GM23338 (cell line): ENCODE measurements at regions not wholly inside any gene's neighbourhood (a gene's known extent, or its start where the extent isn't known, plus 50 kb on each side); places are given as distances from the start of the nearest gene placed in this dataset.
A peak's percentile ranks its signal among the peaks of the same experiment; 100 is the strongest.

Source experiments
- ATAC-seq: fragments of 200-7000 bp; cut with Tn5 transposase; 3 replicates; pipeline ENCODE4 v1.9.1; 2020
- DNase-seq: peaks from one replicate; pipeline ENCODE4 v3.0.0-alpha.2; 2015; ENCODE audit warnings: low spot score
- H2AFZ ChIP-seq: fragments of 200-600 bp; sonication (generic); 2 replicates; pipeline ENCODE4 v1.8.0; 2016; ENCODE audit warnings: antibody characterized with exemption, mild to moderate bottlenecking, moderate library complexity
- H3F3A ChIP-seq: fragments of 200-600 bp; sonication (generic); replicated peaks from 2 replicates; pipeline ENCODE4 v1.8.0; 2017; ENCODE audit warnings: antibody characterized with exemption, mixed run types, low read depth
- H3K27ac ChIP-seq: fragments of 200-600 bp; sonication (generic); 2 replicates; pipeline ENCODE4 v1.6.1; 2016; ENCODE audit warnings: low read depth
- H3K27me3 ChIP-seq: fragments of 200-600 bp; sonication (generic); 2 replicates; pipeline ENCODE4 v1.8.0; 2016; ENCODE audit warnings: mild to moderate bottlenecking, mixed run types, moderate library complexity; ENCODE audit not compliant: insufficient read depth
- H3K36me3 ChIP-seq: fragments of 200-600 bp; sonication (generic); 2 replicates; pipeline ENCODE4 v1.8.0; 2016; ENCODE audit warnings: mild to moderate bottlenecking; ENCODE audit not compliant: insufficient read depth
- H3K4me1 ChIP-seq: fragments of 200-600 bp; sonication (generic); 2 replicates; pipeline ENCODE4 v1.8.0; 2016; ENCODE audit warnings: mild to moderate bottlenecking, moderate library complexity; ENCODE audit not compliant: insufficient read depth
- H3K4me2 ChIP-seq: fragments of 200-600 bp; sonication (generic); 2 replicates; pipeline ENCODE4 v1.7.1; 2017; ENCODE audit warnings: mixed run types
- H3K4me3 ChIP-seq: fragments of 200-600 bp; sonication (generic); 2 replicates; pipeline ENCODE4 v1.6.1; 2016; ENCODE audit warnings: mixed run types
- H3K79me2 ChIP-seq: fragments of 200-600 bp; sonication (generic); replicated peaks from 2 replicates; pipeline ENCODE4 v1.8.0; 2017; ENCODE audit warnings: mild to moderate bottlenecking; ENCODE audit not compliant: insufficient read depth
- H3K9me2 ChIP-seq: fragments of 200-600 bp; sonication (generic); 2 replicates; pipeline ENCODE4 v1.8.0; 2017; ENCODE audit not compliant: insufficient read depth
- H4K20me1 ChIP-seq: fragments of 200-600 bp; sonication (generic); replicated peaks from 2 replicates; pipeline ENCODE4 v1.8.0; 2017; ENCODE audit warnings: mild to moderate bottlenecking; ENCODE audit not compliant: insufficient read depth
- H3K27ac Mint-ChIP-seq: 2 replicates; pipeline ENCODE4 v1.8.0; 2020; ENCODE audit warnings: inconsistent platforms, mild to moderate bottlenecking, moderate library complexity, mixed read lengths
- H3K27me3 Mint-ChIP-seq: 3 replicates; pipeline ENCODE4 v1.8.0; 2022; ENCODE audit warnings: low read depth, mild to moderate bottlenecking, moderate library complexity, mixed read lengths, inconsistent platforms; ENCODE audit not compliant: insufficient read depth, poor library complexity
- H3K36me3 Mint-ChIP-seq: 3 replicates; pipeline ENCODE4 v1.8.0; 2021; ENCODE audit warnings: low read depth, mild to moderate bottlenecking, inconsistent platforms, moderate library complexity, mixed read lengths
- H3K4me1 Mint-ChIP-seq: 3 replicates; pipeline ENCODE4 v1.8.0; 2020; ENCODE audit warnings: mild to moderate bottlenecking, inconsistent platforms, mixed read lengths
- H3K4me3 Mint-ChIP-seq: 3 replicates; pipeline ENCODE4 v1.8.0; 2021; ENCODE audit warnings: moderate library complexity, mild to moderate bottlenecking, inconsistent platforms, mixed read lengths
- H3K9me3 Mint-ChIP-seq: 3 replicates; pipeline ENCODE4 v1.8.0; 2020; ENCODE audit warnings: moderate library complexity, mild to moderate bottlenecking, inconsistent platforms, mixed read lengths
- CREB1 ChIP-seq: fragments of 250-450 bp; sonication (Bioruptor Pico); IDR thresholded peaks from 2 replicates; pipeline ENCODE4 v1.5.0; 2020; ENCODE audit warnings: low read depth, mild to moderate bottlenecking, moderate library complexity
- EZH2 ChIP-seq: fragments of 200-600 bp; sonication (generic); IDR thresholded peaks from one replicate; pipeline ENCODE4 v1.8.0; 2017; ENCODE audit warnings: antibody characterized with exemption, mild to moderate bottlenecking, low read depth; ENCODE audit not compliant: unreplicated experiment
- EZH2phosphoT487 ChIP-seq: fragments of 200-600 bp; sonication (generic); IDR thresholded peaks from one replicate; pipeline ENCODE4 v1.8.1; 2018; ENCODE audit warnings: antibody characterized with exemption; ENCODE audit not compliant: unreplicated experiment
- JUNB ChIP-seq: IDR thresholded peaks from one replicate; pipeline ENCODE4 v1.6.1; 2016; ENCODE audit warnings: antibody characterized with exemption; ENCODE audit not compliant: unreplicated experiment
- NANOG ChIP-seq: IDR thresholded peaks from 2 replicates; pipeline ENCODE4 v1.6.1; 2016; ENCODE audit warnings: antibody characterized with exemption, borderline replicate concordance
- POLR2AphosphoS5 ChIP-seq: IDR thresholded peaks from 2 replicates; pipeline ENCODE4 v1.6.1; 2016; ENCODE audit warnings: antibody characterized with exemption, low read depth
- REST ChIP-seq: IDR thresholded peaks from one replicate; pipeline ENCODE4 v1.6.1; 2018; ENCODE audit warnings: antibody characterized with exemption; ENCODE audit not compliant: unreplicated experiment
- STAT1 ChIP-seq: IDR thresholded peaks from one replicate; pipeline ENCODE4 v1.6.1; 2016; ENCODE audit warnings: antibody characterized with exemption; ENCODE audit not compliant: unreplicated experiment
- ZNF114 ChIP-seq: fragments of 250-450 bp; sonication (Bioruptor Pico); IDR thresholded peaks from 2 replicates; pipeline ENCODE4 v1.5.0; 2020; ENCODE audit warnings: mild to moderate bottlenecking, moderate library complexity
- ZNF331 ChIP-seq: fragments of 250-450 bp; sonication (Bioruptor Pico); IDR thresholded peaks from 2 replicates; pipeline ENCODE4 v1.5.0; 2020; ENCODE audit warnings: low read depth, mild to moderate bottlenecking, moderate library complexity
- TF ChIP-seq, protein P1 (sequence below), 2 experiments: fragments of 200-600 bp in 1 of 2; sonication (generic) in 1 of 2; conservative IDR thresholded peaks; 2 replicates each; pipeline versions ENCODE4 v1.5.1 to v1.6.1; 2016 to 2017; ENCODE audit warnings: antibody characterized with exemption in 2 of 2, low read depth in 2 of 2, mild to moderate bottlenecking in 2 of 2, moderate library complexity in 1 of 2
- TF ChIP-seq, protein P2 (sequence below): fragments of 250-450 bp; sonication (Bioruptor Pico); IDR thresholded peaks from 2 replicates; pipeline ENCODE4 v1.5.0; 2020; ENCODE audit warnings: mild to moderate bottlenecking, moderate library complexity
- TF ChIP-seq, protein P3 (sequence below): IDR thresholded peaks from 2 replicates; pipeline ENCODE4 v1.6.1; 2016; ENCODE audit warnings: antibody characterized with exemption

GRCh38 chr6:141830530-141830929 is 302.2 kb upstream of the GJE1 start:
- H3K79me2 ChIP-seq: no peaks in the 10 kb centered on the region
- H3K4me3 ChIP-seq: no peak overlapping the region
- Mint-ChIP-seq H3K4me1 (peaks cover 19% of the 10 kb centered on the region), H3K36me3 (no peaks in the 10 kb centered on the region; the same call in 2 of the 3 replicates), H3K27me3 (no peaks in the 10 kb centered on the region), H3K9me3 (no peaks in the 10 kb centered on the region), H3K4me3 (no peak overlapping the region), H3K27ac (no peak overlapping the region)
- DNase-seq (no peak), ATAC-seq (no peak)
- H3K9me2 ChIP-seq: peaks cover 8% of the 10 kb centered on the region
- H2AFZ ChIP-seq: no peak overlapping the region
- H3K4me2 ChIP-seq: peak overlapping the region; percentile 58; the same call in 1 of the 2 replicates
- no peaks in the 10 kb centered on the region for H4K20me1 ChIP-seq
- H3K27me3 ChIP-seq: no peaks in the 10 kb centered on the region
- H3K27ac ChIP-seq: peak overlapping the region; percentile 95
- no peaks in the 10 kb centered on the region for H3F3A ChIP-seq
- peaks cover 17% of the 10 kb centered on the region for H3K4me1 ChIP-seq
- no peaks in the 10 kb centered on the region for H3K36me3 ChIP-seq
- TF ChIP-seq STAT1 (no peak), NANOG (no peak), ZNF331 (CRISPR knock-in tag) (no peak), JUNB (no peak), EZH2phosphoT487 (no peak), EZH2 (no peak), CREB1 (CRISPR knock-in tag) (no peak), REST (no peak), POLR2AphosphoS5 (no peak), ZNF114 (no peak)
- TF ChIP-seq, protein P1, sequence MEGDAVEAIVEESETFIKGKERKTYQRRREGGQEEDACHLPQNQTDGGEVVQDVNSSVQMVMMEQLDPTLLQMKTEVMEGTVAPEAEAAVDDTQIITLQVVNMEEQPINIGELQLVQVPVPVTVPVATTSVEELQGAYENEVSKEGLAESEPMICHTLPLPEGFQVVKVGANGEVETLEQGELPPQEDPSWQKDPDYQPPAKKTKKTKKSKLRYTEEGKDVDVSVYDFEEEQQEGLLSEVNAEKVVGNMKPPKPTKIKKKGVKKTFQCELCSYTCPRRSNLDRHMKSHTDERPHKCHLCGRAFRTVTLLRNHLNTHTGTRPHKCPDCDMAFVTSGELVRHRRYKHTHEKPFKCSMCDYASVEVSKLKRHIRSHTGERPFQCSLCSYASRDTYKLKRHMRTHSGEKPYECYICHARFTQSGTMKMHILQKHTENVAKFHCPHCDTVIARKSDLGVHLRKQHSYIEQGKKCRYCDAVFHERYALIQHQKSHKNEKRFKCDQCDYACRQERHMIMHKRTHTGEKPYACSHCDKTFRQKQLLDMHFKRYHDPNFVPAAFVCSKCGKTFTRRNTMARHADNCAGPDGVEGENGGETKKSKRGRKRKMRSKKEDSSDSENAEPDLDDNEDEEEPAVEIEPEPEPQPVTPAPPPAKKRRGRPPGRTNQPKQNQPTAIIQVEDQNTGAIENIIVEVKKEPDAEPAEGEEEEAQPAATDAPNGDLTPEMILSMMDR (conservative IDR thresholded peaks at IDR 0.05; ENCODE audit: low read depth in 2 of 2): no peak
- TF ChIP-seq, protein P2, sequence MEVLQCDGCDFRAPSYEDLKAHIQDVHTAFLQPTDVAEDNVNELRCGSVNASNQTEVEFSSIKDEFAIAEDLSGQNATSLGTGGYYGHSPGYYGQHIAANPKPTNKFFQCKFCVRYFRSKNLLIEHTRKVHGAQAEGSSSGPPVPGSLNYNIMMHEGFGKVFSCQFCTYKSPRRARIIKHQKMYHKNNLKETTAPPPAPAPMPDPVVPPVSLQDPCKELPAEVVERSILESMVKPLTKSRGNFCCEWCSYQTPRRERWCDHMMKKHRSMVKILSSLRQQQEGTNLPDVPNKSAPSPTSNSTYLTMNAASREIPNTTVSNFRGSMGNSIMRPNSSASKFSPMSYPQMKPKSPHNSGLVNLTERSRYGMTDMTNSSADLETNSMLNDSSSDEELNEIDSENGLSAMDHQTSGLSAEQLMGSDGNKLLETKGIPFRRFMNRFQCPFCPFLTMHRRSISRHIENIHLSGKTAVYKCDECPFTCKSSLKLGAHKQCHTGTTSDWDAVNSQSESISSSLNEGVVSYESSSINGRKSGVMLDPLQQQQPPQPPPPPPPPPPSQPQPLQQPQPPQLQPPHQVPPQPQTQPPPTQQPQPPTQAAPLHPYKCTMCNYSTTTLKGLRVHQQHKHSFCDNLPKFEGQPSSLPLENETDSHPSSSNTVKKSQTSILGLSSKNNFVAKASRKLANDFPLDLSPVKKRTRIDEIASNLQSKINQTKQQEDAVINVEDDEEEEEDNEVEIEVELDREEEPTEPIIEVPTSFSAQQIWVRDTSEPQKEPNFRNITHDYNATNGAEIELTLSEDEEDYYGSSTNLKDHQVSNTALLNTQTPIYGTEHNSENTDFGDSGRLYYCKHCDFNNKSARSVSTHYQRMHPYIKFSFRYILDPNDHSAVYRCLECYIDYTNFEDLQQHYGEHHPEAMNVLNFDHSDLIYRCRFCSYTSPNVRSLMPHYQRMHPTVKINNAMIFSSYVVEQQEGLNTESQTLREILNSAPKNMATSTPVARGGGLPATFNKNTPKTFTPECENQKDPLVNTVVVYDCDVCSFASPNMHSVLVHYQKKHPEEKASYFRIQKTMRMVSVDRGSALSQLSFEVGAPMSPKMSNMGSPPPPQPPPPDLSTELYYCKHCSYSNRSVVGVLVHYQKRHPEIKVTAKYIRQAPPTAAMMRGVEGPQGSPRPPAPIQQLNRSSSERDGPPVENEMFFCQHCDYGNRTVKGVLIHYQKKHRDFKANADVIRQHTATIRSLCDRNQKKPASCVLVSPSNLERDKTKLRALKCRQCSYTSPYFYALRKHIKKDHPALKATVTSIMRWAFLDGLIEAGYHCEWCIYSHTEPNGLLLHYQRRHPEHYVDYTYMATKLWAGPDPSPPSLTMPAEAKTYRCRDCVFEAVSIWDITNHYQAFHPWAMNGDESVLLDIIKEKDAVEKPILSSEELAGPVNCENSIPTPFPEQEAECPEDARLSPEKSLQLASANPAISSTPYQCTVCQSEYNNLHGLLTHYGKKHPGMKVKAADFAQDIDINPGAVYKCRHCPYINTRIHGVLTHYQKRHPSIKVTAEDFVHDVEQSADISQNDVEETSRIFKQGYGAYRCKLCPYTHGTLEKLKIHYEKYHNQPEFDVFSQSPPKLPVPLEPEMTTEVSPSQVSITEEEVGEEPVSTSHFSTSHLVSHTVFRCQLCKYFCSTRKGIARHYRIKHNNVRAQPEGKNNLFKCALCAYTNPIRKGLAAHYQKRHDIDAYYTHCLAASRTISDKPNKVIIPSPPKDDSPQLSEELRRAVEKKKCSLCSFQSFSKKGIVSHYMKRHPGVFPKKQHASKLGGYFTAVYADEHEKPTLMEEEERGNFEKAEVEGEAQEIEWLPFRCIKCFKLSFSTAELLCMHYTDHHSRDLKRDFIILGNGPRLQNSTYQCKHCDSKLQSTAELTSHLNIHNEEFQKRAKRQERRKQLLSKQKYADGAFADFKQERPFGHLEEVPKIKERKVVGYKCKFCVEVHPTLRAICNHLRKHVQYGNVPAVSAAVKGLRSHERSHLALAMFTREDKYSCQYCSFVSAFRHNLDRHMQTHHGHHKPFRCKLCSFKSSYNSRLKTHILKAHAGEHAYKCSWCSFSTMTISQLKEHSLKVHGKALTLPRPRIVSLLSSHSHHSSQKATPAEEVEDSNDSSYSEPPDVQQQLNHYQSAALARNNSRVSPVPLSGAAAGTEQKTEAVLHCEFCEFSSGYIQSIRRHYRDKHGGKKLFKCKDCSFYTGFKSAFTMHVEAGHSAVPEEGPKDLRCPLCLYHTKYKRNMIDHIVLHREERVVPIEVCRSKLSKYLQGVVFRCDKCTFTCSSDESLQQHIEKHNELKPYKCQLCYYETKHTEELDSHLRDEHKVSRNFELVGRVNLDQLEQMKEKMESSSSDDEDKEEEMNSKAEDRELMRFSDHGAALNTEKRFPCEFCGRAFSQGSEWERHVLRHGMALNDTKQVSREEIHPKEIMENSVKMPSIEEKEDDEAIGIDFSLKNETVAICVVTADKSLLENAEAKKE (CRISPR knock-in tag): no peak
- TF ChIP-seq, protein P3, sequence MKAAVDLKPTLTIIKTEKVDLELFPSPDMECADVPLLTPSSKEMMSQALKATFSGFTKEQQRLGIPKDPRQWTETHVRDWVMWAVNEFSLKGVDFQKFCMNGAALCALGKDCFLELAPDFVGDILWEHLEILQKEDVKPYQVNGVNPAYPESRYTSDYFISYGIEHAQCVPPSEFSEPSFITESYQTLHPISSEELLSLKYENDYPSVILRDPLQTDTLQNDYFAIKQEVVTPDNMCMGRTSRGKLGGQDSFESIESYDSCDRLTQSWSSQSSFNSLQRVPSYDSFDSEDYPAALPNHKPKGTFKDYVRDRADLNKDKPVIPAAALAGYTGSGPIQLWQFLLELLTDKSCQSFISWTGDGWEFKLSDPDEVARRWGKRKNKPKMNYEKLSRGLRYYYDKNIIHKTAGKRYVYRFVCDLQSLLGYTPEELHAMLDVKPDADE: no peak
